ENCODE measurements at regions not wholly inside any gene's neighbourhood (a gene's known extent, or its start where the extent isn't known, plus 50 kb on each side); places are given as distances from the start of the nearest gene placed in this dataset.

DNA sequence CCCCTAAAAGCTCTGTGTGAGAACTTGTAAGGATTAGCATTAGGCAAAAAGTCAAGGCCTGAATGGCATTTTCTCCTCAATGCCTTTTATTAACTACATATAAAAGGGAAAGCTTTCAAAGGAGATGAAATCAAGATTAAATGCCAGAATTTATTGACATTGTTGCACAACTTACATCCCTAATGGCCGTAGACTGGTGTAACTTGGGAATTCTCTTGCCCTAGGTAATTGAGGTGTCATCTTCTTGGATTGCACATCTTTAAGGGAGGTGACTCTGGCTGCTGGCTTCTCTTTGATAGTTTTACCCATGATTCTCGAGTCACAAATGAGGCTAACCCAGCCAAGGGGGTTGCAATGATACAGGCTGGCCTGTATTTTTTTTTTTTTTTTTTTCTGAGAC is 249.1 kb downstream of the TBL1XR1 start:
- H3K9me3 ChIP-seq (ENCODE audit: low read length): no peaks in the 10 kb centered on the region
- H3K36me3 ChIP-seq (ENCODE audit: insufficient read depth, low read length): no peaks in the 10 kb centered on the region
- intact Hi-C loops (cut with micrococcal nuclease; ENCODE audit: unreplicated experiment): no loop called here

GRCh38 chr3:176946202-176946601 is 251.1 kb downstream of the TBL1XR1 start:
- Histone ChIP-seq H3K27ac (ENCODE audit: low read depth, low read length, poor library complexity, severe bottlenecking) (no peak overlapping the region), H2AFZ (ENCODE audit: low read length) (no peak overlapping the region), H3K79me2 (ENCODE audit: insufficient read depth, low read depth, low read length) (no peaks in the 10 kb centered on the region), H3K9me3 (ENCODE audit: low read length) (no peaks in the 10 kb centered on the region), H3K4me2 (ENCODE audit: low read length) (no peak overlapping the region), H3K36me3 (ENCODE audit: insufficient read depth, low read length) (no peaks in the 10 kb centered on the region), H3K9me2 (ENCODE audit: insufficient read depth, low read length) (no peaks in the 10 kb centered on the region), H3K4me1 (ENCODE audit: insufficient read depth, low read length, poor library complexity, severe bottlenecking) (no peaks in the 10 kb centered on the region), H4K20me1 (ENCODE audit: insufficient read depth, low read length) (no peaks in the 10 kb centered on the region), H3K4me3 (ENCODE audit: low read depth, low read length, poor library complexity, severe bottlenecking) (no peak overlapping the region)
- ChIA-PET CTCF (ENCODE audit: unreplicated experiment) (no interaction called here), POLR2A (no interaction called here)
- intact Hi-C loops (cut with micrococcal nuclease; ENCODE audit: unreplicated experiment): no loop called here
- no TSS peak for BruUV-seq (replicated peaks)
- TF ChIP-seq, protein P1, sequence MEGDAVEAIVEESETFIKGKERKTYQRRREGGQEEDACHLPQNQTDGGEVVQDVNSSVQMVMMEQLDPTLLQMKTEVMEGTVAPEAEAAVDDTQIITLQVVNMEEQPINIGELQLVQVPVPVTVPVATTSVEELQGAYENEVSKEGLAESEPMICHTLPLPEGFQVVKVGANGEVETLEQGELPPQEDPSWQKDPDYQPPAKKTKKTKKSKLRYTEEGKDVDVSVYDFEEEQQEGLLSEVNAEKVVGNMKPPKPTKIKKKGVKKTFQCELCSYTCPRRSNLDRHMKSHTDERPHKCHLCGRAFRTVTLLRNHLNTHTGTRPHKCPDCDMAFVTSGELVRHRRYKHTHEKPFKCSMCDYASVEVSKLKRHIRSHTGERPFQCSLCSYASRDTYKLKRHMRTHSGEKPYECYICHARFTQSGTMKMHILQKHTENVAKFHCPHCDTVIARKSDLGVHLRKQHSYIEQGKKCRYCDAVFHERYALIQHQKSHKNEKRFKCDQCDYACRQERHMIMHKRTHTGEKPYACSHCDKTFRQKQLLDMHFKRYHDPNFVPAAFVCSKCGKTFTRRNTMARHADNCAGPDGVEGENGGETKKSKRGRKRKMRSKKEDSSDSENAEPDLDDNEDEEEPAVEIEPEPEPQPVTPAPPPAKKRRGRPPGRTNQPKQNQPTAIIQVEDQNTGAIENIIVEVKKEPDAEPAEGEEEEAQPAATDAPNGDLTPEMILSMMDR (conservative IDR thresholded peaks at IDR 0.05; ENCODE audit: low read length): no peak
- TF ChIP-seq EZH2phosphoT487 (IDR thresholded peaks at IDR 0.05; ENCODE audit: borderline replicate concordance, low read depth, low read length): no peak
- no peak for DNase-seq (ENCODE audit: low spot score)

More for the DNA sequence above, 249.1 kb downstream of the TBL1XR1 start:
- CTCF ChIA-PET (ENCODE audit: unreplicated experiment): no interaction called here
- no peak for DNase-seq (ENCODE audit: low spot score)
- POLR2A ChIA-PET: no interaction called here
- BruUV-seq (replicated peaks): no TSS peak
- Histone ChIP-seq H3K4me3 (ENCODE audit: low read depth, low read length, poor library complexity, severe bottlenecking) (no peak overlapping the region), H2AFZ (ENCODE audit: low read length) (no peak overlapping the region), H3K4me2 (ENCODE audit: low read length) (no peak overlapping the region), H3K79me2 (ENCODE audit: insufficient read depth, low read depth, low read length) (no peaks in the 10 kb centered on the region), H3K4me1 (ENCODE audit: insufficient read depth, low read length, poor library complexity, severe bottlenecking) (no peaks in the 10 kb centered on the region), H3K27ac (ENCODE audit: low read depth, low read length, poor library complexity, severe bottlenecking) (no peak overlapping the region), H3K9me2 (ENCODE audit: insufficient read depth, low read length) (no peaks in the 10 kb centered on the region), H4K20me1 (ENCODE audit: insufficient read depth, low read length) (no peaks in the 10 kb centered on the region)
- TF ChIP-seq, protein P1 (conservative IDR thresholded peaks at IDR 0.05; ENCODE audit: low read length): no peak
- no peak for TF ChIP-seq EZH2phosphoT487 (IDR thresholded peaks at IDR 0.05; ENCODE audit: borderline replicate concordance, low read depth, low read length)

DNA sequence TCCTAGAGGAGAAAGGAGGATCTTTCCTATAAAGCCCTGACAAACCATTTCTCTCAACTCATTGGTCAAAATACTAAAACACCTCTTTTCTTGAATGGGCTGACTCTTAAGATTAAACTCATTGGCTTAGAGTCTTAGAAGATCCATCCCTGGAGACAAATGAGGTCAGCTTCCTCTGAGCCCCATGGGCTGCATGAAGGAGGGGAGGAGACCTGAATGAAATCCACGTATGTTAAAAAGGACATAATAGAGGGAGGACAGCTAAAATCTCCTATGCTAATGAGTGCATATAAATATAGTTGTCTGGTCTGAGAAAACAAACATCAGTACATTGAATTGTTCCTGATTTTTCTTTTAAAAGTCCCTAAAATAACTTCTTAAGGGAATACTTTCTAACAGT is 255.0 kb downstream of the TBL1XR1 start:
- Histone ChIP-seq H4K20me1 (ENCODE audit: insufficient read depth, low read length) (no peaks in the 10 kb centered on the region), H3K27ac (ENCODE audit: low read depth, low read length, poor library complexity, severe bottlenecking) (no peak overlapping the region), H2AFZ (ENCODE audit: low read length) (no peak overlapping the region), H3K9me2 (ENCODE audit: insufficient read depth, low read length) (no peaks in the 10 kb centered on the region), H3K4me1 (ENCODE audit: insufficient read depth, low read length, poor library complexity, severe bottlenecking) (no peaks in the 10 kb centered on the region), H3K4me3 (ENCODE audit: low read depth, low read length, poor library complexity, severe bottlenecking) (no peak overlapping the region), H3K79me2 (ENCODE audit: insufficient read depth, low read depth, low read length) (no peaks in the 10 kb centered on the region), H3K36me3 (ENCODE audit: insufficient read depth, low read length) (no peaks in the 10 kb centered on the region), H3K4me2 (ENCODE audit: low read length) (no peak overlapping the region), H3K9me3 (ENCODE audit: low read length) (no peaks in the 10 kb centered on the region)
- DNase-seq (ENCODE audit: low spot score): no peak
- TF ChIP-seq, protein P1 (conservative IDR thresholded peaks at IDR 0.05; ENCODE audit: low read length): no peak
- no peak for TF ChIP-seq EZH2phosphoT487 (IDR thresholded peaks at IDR 0.05; ENCODE audit: borderline replicate concordance, low read depth, low read length)
- ChIA-PET CTCF (ENCODE audit: unreplicated experiment) (no interaction called here), POLR2A (no interaction called here)
- intact Hi-C loops (cut with micrococcal nuclease; ENCODE audit: unreplicated experiment): no loop called here
- BruUV-seq (replicated peaks): no TSS peak
